ENCODE measurements at regions not wholly inside any gene's neighbourhood (a gene's known extent, or its start where the extent isn't known, plus 50 kb on each side); places are given as distances from the start of the nearest gene placed in this dataset.

DNA sequence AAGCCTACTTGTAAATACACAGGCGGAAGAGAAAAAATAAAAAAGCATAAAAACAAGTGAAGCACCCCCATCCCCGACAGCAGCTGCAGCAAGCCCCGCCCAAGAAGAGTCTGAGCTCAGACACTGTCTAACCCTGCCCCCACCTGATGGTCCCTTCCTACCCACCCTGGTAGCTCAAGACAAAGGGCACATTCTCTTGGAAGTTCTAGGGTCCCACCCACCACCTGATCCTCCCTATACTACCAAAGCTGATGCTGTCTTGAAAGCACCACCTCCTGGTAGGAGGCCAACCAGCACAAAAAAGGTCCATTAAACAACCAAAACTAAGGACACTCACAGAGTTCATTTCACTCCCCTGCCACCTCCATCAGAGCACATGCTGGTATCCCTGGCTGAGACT is 308.2 kb downstream of the KLHL13 start:
- no peak for TF ChIP-seq EP300 (IDR thresholded peaks at IDR 0.05)
- no peak for TF ChIP-seq POLR2AphosphoS5 (IDR thresholded peaks at IDR 0.05)
- TF ChIP-seq, protein P1, sequence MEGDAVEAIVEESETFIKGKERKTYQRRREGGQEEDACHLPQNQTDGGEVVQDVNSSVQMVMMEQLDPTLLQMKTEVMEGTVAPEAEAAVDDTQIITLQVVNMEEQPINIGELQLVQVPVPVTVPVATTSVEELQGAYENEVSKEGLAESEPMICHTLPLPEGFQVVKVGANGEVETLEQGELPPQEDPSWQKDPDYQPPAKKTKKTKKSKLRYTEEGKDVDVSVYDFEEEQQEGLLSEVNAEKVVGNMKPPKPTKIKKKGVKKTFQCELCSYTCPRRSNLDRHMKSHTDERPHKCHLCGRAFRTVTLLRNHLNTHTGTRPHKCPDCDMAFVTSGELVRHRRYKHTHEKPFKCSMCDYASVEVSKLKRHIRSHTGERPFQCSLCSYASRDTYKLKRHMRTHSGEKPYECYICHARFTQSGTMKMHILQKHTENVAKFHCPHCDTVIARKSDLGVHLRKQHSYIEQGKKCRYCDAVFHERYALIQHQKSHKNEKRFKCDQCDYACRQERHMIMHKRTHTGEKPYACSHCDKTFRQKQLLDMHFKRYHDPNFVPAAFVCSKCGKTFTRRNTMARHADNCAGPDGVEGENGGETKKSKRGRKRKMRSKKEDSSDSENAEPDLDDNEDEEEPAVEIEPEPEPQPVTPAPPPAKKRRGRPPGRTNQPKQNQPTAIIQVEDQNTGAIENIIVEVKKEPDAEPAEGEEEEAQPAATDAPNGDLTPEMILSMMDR (IDR thresholded peaks at IDR 0.05), result no peak
- TF ChIP-seq POLR2A (IDR thresholded peaks at IDR 0.05), result no peak

Measured in stomach (tissue), 4 donors.